ENCODE measurements at regions not wholly inside any gene's neighbourhood (a gene's known extent, or its start where the extent isn't known, plus 50 kb on each side); places are given as distances from the start of the nearest gene placed in this dataset.

DNA sequence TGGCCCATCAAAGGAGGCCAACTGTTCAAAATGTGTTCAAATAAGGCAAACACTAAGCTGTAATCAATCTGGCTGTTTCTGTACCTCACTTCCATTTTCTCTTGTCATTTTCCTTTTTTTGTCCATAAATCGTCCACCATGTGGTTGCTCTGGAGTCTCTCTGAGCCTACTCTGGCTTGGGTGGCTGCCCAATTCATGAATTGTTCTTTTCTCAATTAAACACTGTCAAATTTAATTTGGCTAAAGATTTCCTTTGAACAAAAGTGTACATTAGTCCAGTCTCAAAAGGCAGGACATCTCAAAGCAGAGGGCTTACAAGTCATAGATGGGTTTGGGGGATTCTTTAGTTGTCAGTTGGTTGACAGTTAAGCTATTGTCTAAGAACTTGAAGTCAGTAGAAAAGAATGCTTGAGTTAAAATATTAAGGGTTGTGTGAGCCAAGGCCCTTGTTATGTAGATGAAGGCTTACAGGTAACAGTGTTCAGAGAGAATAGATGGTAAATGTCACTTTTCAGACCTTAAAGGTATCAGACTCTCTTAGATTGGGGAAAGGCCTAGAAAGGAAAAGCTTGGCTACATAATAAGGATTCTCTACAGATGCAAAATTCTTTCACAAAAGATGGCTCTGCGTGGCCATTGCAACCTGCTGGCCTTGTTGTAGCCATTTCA, 831.2 kb upstream of the CDH2 start:
- Histone ChIP-seq H3K27me3 (ENCODE audit: insufficient read depth, low read length) (no peaks in the 10 kb centered on the region), H3T11ph (ENCODE audit: low read length) (no peak overlapping the region), H3K9ac (ENCODE audit: extremely low read depth, insufficient read length, low read length) (no peak overlapping the region), H2AFZ (ENCODE audit: low read length) (no peak overlapping the region), H3K56ac (ENCODE audit: insufficient read length, low read depth, low read length) (no peak overlapping the region), H3K4me2 (ENCODE audit: insufficient read depth, insufficient read length, low read length) (no peak overlapping the region), H3K79me2 (ENCODE audit: insufficient read depth, low read length) (no peaks in the 10 kb centered on the region), H3K9me3 (ENCODE audit: control insufficient read depth, low read depth, low read length) (no peaks in the 10 kb centered on the region), H4K20me1 (ENCODE audit: control insufficient read depth, insufficient read depth, insufficient read length) (no peaks in the 10 kb centered on the region), H3K27ac (ENCODE audit: insufficient read length, low read depth, low read length) (no peak overlapping the region), H3K18ac (ENCODE audit: insufficient read length, low read depth, low read length) (no peak overlapping the region), H2BK15ac (ENCODE audit: low read depth, low read length) (no peak overlapping the region), H4K91ac (ENCODE audit: insufficient read length, low read depth, low read length) (no peak overlapping the region), H4K5ac (ENCODE audit: insufficient read length, low read depth, low read length) (no peak overlapping the region), H2BK12ac (ENCODE audit: insufficient read length, low read depth, low read length) (no peak overlapping the region), H3K23ac (ENCODE audit: insufficient read length, low read depth, low read length) (no peak overlapping the region), H3K4ac (ENCODE audit: low read depth, low read length) (no peak overlapping the region), H3K4me1 (ENCODE audit: insufficient read depth, low read length) (no peaks in the 10 kb centered on the region), H2AK5ac (ENCODE audit: insufficient read length, low read length) (no peak overlapping the region), H2BK5ac (ENCODE audit: insufficient read length, low read length) (no peak overlapping the region), H3K14ac (ENCODE audit: insufficient read depth, low read length) (no peak overlapping the region), H3K79me1 (ENCODE audit: insufficient read depth, low read depth, low read length, poor library complexity, severe bottlenecking) (no peaks in the 10 kb centered on the region), H3K23me2 (ENCODE audit: insufficient read length, low read depth, low read length, poor library complexity, severe bottlenecking) (no peaks in the 10 kb centered on the region), H2BK120ac (ENCODE audit: low read depth, low read length, poor library complexity, severe bottlenecking) (no peak overlapping the region), H2BK20ac (ENCODE audit: low read depth, low read length, poor library complexity, severe bottlenecking) (no peak overlapping the region), H4K8ac (replicated peaks; ENCODE audit: insufficient read length, low read depth, low read length) (no peak overlapping the region)
- TF ChIP-seq, protein P1, sequence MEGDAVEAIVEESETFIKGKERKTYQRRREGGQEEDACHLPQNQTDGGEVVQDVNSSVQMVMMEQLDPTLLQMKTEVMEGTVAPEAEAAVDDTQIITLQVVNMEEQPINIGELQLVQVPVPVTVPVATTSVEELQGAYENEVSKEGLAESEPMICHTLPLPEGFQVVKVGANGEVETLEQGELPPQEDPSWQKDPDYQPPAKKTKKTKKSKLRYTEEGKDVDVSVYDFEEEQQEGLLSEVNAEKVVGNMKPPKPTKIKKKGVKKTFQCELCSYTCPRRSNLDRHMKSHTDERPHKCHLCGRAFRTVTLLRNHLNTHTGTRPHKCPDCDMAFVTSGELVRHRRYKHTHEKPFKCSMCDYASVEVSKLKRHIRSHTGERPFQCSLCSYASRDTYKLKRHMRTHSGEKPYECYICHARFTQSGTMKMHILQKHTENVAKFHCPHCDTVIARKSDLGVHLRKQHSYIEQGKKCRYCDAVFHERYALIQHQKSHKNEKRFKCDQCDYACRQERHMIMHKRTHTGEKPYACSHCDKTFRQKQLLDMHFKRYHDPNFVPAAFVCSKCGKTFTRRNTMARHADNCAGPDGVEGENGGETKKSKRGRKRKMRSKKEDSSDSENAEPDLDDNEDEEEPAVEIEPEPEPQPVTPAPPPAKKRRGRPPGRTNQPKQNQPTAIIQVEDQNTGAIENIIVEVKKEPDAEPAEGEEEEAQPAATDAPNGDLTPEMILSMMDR (conservative IDR thresholded peaks at IDR 0.05) = no peak
- Mint-ChIP-seq H3K27me3 (ENCODE audit: low read depth) (no peaks in the 10 kb centered on the region), H3K36me3 (ENCODE audit: insufficient read depth in 1 of 3, low read depth in 3 of 3) (peaks cover 0 to 5% (median 4%) of the 10 kb centered on the region in 3 experiments; a peak in 4 of 7 replicates), H3K4me1 (peaks cover 63 to 67% of the 10 kb centered on the region in 2 experiments), H3K27ac (peak overlapping the region in 2 of 3 experiments; percentile 56 to 75; a peak in 3 of 7 replicates), H3K4me3 (no peak overlapping the region), H3K9me3 (peaks cover 3 to 5% of the 10 kb centered on the region in 2 experiments; a peak in 4 of 5 replicates)
- WGBS (ENCODE audit: extremely low coverage, insufficient read length, low lambda C conversion rate) = no CpG with 5 or more reads among the region's 2 CpGs
- DNase-seq = no peak
